ENCODE measurements at regions not wholly inside any gene's neighbourhood (a gene's known extent, or its start where the extent isn't known, plus 50 kb on each side); places are given as distances from the start of the nearest gene placed in this dataset.

- Histone ChIP-seq H3K9ac (ENCODE audit: low read depth, low read length, poor library complexity) (no peak overlapping the region), H3K36me3 (replicated peaks in 1 of 2; ENCODE audit: control insufficient read depth in 2 of 2, insufficient read depth in 2 of 2, low read length in 2 of 2) (no peaks in the 10 kb centered on the region), H2AFZ (ENCODE audit: low read length) (no peak overlapping the region), H3K4me3 (ENCODE audit: low read length in 2 of 2) (no peak overlapping the region), H2BK15ac (ENCODE audit: low read length) (no peak overlapping the region), H2BK12ac (ENCODE audit: low read length) (no peak overlapping the region), H3K23ac (ENCODE audit: low read depth, low read length, poor library complexity) (no peak overlapping the region), H3K14ac (ENCODE audit: low read length) (no peak overlapping the region), H3K4ac (ENCODE audit: low read length) (no peak overlapping the region), H4K91ac (ENCODE audit: low read depth, low read length, poor library complexity) (no peak overlapping the region), H3K4me1 (ENCODE audit: control insufficient read depth in 2 of 2, insufficient read depth in 1 of 2, low read depth in 1 of 2, low read length in 2 of 2) (peaks cover 0 to 7% of the 10 kb centered on the region in 2 donors), H2AK5ac (ENCODE audit: low read depth, low read length) (no peak overlapping the region), H4K8ac (ENCODE audit: low read depth, low read length) (no peak overlapping the region), H3K4me2 (ENCODE audit: insufficient read depth, low read length, poor library complexity, severe bottlenecking) (no peak overlapping the region), H3K18ac (ENCODE audit: low read length) (no peak overlapping the region), H3K27ac (replicated peaks; ENCODE audit: low read length) (no peak overlapping the region), H3K9me3 (replicated peaks in 1 of 2; ENCODE audit: control insufficient read depth in 2 of 2, insufficient read depth in 1 of 2, low read depth in 1 of 2, low read length in 2 of 2) (no peaks in the 10 kb centered on the region), H3K79me1 (ENCODE audit: low read depth, low read length) (no peaks in the 10 kb centered on the region), H2BK5ac (ENCODE audit: low read length) (no peak overlapping the region), H2BK120ac (ENCODE audit: low read depth, low read length) (no peak overlapping the region), H3K27me3 (ENCODE audit: control insufficient read depth in 3 of 3, insufficient read depth in 3 of 3, low read depth in 1 of 3, low read length in 3 of 3) (no peaks in the 10 kb centered on the region)
- no CpG with 5 or more reads among the region's 1 CpG for WGBS, 2 donors (ENCODE audit: extremely low coverage in 2 of 2, insufficient read length in 2 of 2, insufficient replicate concordance in 1 of 2)
- no peak for DNase-seq (ENCODE audit: low spot score)
These were observed 93.4 kb upstream of the CPM start for GRCh38 chr12:69026336-69026735.

GRCh38 chr12:69027411-69027881, 94.5 kb upstream of the CPM start:
- H2AK5ac ChIP-seq (ENCODE audit: low read depth, low read length): no peak overlapping the region
- WGBS, 2 donors (ENCODE audit: extremely low coverage in 2 of 2, insufficient read length in 2 of 2, insufficient replicate concordance in 1 of 2): no CpG with 5 or more reads among the region's 4 CpGs

GRCh38 chr12:69028941-69029729, 96.2 kb upstream of the CPM start:
- Histone ChIP-seq H3K27me3 (ENCODE audit: control insufficient read depth in 3 of 3, insufficient read depth in 3 of 3, low read depth in 1 of 3, low read length in 3 of 3) (no peaks in the 10 kb centered on the region), H2BK15ac (ENCODE audit: low read length) (no peak overlapping the region), H3K9me3 (replicated peaks in 1 of 2; ENCODE audit: control insufficient read depth in 2 of 2, insufficient read depth in 1 of 2, low read depth in 1 of 2, low read length in 2 of 2) (no peaks in the 10 kb centered on the region), H2AFZ (ENCODE audit: low read length) (no peak overlapping the region), H3K79me1 (ENCODE audit: low read depth, low read length) (no peaks in the 10 kb centered on the region), H3K23ac (ENCODE audit: low read depth, low read length, poor library complexity) (no peak overlapping the region), H2AK5ac (ENCODE audit: low read depth, low read length) (no peak overlapping the region), H2BK5ac (ENCODE audit: low read length) (no peak overlapping the region), H3K14ac (ENCODE audit: low read length) (no peak overlapping the region), H3K36me3 (replicated peaks in 1 of 2; ENCODE audit: control insufficient read depth in 2 of 2, insufficient read depth in 2 of 2, low read length in 2 of 2) (no peaks in the 10 kb centered on the region), H3K4ac (ENCODE audit: low read length) (no peak overlapping the region), H3K4me2 (ENCODE audit: insufficient read depth, low read length, poor library complexity, severe bottlenecking) (no peak overlapping the region), H3K4me3 (ENCODE audit: low read length in 2 of 2) (no peak overlapping the region), H3K9ac (ENCODE audit: low read depth, low read length, poor library complexity) (no peak overlapping the region), H2BK120ac (ENCODE audit: low read depth, low read length) (peak overlapping the region; percentile 44), H4K91ac (ENCODE audit: low read depth, low read length, poor library complexity) (no peak overlapping the region), H4K8ac (ENCODE audit: low read depth, low read length) (no peak overlapping the region), H3K4me1 (ENCODE audit: control insufficient read depth in 2 of 2, insufficient read depth in 1 of 2, low read depth in 1 of 2, low read length in 2 of 2) (peaks cover 0 to 5% of the 10 kb centered on the region in 2 donors), H3K27ac (replicated peaks; ENCODE audit: low read length) (no peak overlapping the region), H2BK12ac (ENCODE audit: low read length) (no peak overlapping the region), H3K18ac (ENCODE audit: low read length) (no peak overlapping the region)
- no peak for DNase-seq (ENCODE audit: low spot score)
- no CpG with 5 or more reads among the region's 11 CpGs for WGBS, 2 donors (ENCODE audit: extremely low coverage in 2 of 2, insufficient read length in 2 of 2, insufficient replicate concordance in 1 of 2)

More at GRCh38 chr12:69027411-69027881, 94.5 kb upstream of the CPM start:
- no peaks in the 10 kb centered on the region for H3K27me3 ChIP-seq (ENCODE audit: control insufficient read depth in 3 of 3, insufficient read depth in 3 of 3, low read depth in 1 of 3, low read length in 3 of 3)
- H3K9me3 ChIP-seq (replicated peaks in 1 of 2; ENCODE audit: control insufficient read depth in 2 of 2, insufficient read depth in 1 of 2, low read depth in 1 of 2, low read length in 2 of 2): no peaks in the 10 kb centered on the region
- H3K4me1 ChIP-seq (ENCODE audit: control insufficient read depth in 2 of 2, insufficient read depth in 1 of 2, low read depth in 1 of 2, low read length in 2 of 2): peaks cover 0 to 7% of the 10 kb centered on the region in 2 donors
- no peak overlapping the region for H4K91ac ChIP-seq (ENCODE audit: low read depth, low read length, poor library complexity)
- no peaks in the 10 kb centered on the region for H3K79me1 ChIP-seq (ENCODE audit: low read depth, low read length)
- no peak overlapping the region for H2BK15ac ChIP-seq (ENCODE audit: low read length)
- H3K23ac ChIP-seq (ENCODE audit: low read depth, low read length, poor library complexity): no peak overlapping the region
- H3K4ac ChIP-seq (ENCODE audit: low read length): no peak overlapping the region
- no peak overlapping the region for H2BK12ac ChIP-seq (ENCODE audit: low read length)
- H3K4me3 ChIP-seq (ENCODE audit: low read length in 2 of 2): no peak overlapping the region
- H3K9ac ChIP-seq (ENCODE audit: low read depth, low read length, poor library complexity): no peak overlapping the region
- no peak overlapping the region for H3K18ac ChIP-seq (ENCODE audit: low read length)
- H2BK5ac ChIP-seq (ENCODE audit: low read length): no peak overlapping the region
- H3K14ac ChIP-seq (ENCODE audit: low read length): no peak overlapping the region
- H3K36me3 ChIP-seq (replicated peaks in 1 of 2; ENCODE audit: control insufficient read depth in 2 of 2, insufficient read depth in 2 of 2, low read length in 2 of 2): no peaks in the 10 kb centered on the region
- no peak overlapping the region for H3K4me2 ChIP-seq (ENCODE audit: insufficient read depth, low read length, poor library complexity, severe bottlenecking)
- H3K27ac ChIP-seq (replicated peaks; ENCODE audit: low read length): no peak overlapping the region
- H2BK120ac ChIP-seq (ENCODE audit: low read depth, low read length): no peak overlapping the region
- H2AFZ ChIP-seq (ENCODE audit: low read length): no peak overlapping the region
- H4K8ac ChIP-seq (ENCODE audit: low read depth, low read length): no peak overlapping the region
- no peak for DNase-seq (ENCODE audit: low spot score)

- no peak overlapping the region for H4K91ac ChIP-seq (ENCODE audit: low read depth, low read length, poor library complexity)
- H3K4me2 ChIP-seq (ENCODE audit: insufficient read depth, low read length, poor library complexity, severe bottlenecking): no peak overlapping the region
- H2AK5ac ChIP-seq (ENCODE audit: low read depth, low read length): no peak overlapping the region
- no peak overlapping the region for H2BK15ac ChIP-seq (ENCODE audit: low read length)
- no peak overlapping the region for H3K4ac ChIP-seq (ENCODE audit: low read length)
- H3K27me3 ChIP-seq (ENCODE audit: control insufficient read depth in 3 of 3, insufficient read depth in 3 of 3, low read depth in 1 of 3, low read length in 3 of 3): no peaks in the 10 kb centered on the region
- H3K79me1 ChIP-seq (ENCODE audit: low read depth, low read length): no peaks in the 10 kb centered on the region
- no CpG with 5 or more reads among the region's 2 CpGs for WGBS, 2 donors (ENCODE audit: extremely low coverage in 2 of 2, insufficient read length in 2 of 2, insufficient replicate concordance in 1 of 2)
- H3K18ac ChIP-seq (ENCODE audit: low read length): no peak overlapping the region
- no peak overlapping the region for H2BK12ac ChIP-seq (ENCODE audit: low read length)
- H3K27ac ChIP-seq (replicated peaks; ENCODE audit: low read length): no peak overlapping the region
- no peak overlapping the region for H2BK120ac ChIP-seq (ENCODE audit: low read depth, low read length)
- DNase-seq (ENCODE audit: low spot score): no peak
- no peak overlapping the region for H3K23ac ChIP-seq (ENCODE audit: low read depth, low read length, poor library complexity)
- peaks cover 0 to 5% of the 10 kb centered on the region in 2 donors for H3K4me1 ChIP-seq (ENCODE audit: control insufficient read depth in 2 of 2, insufficient read depth in 1 of 2, low read depth in 1 of 2, low read length in 2 of 2)
- H4K8ac ChIP-seq (ENCODE audit: low read depth, low read length): no peak overlapping the region
- H3K14ac ChIP-seq (ENCODE audit: low read length): no peak overlapping the region
- no peak overlapping the region for H3K4me3 ChIP-seq (ENCODE audit: low read length in 2 of 2)
- H3K9ac ChIP-seq (ENCODE audit: low read depth, low read length, poor library complexity): no peak overlapping the region
- no peaks in the 10 kb centered on the region for H3K9me3 ChIP-seq (replicated peaks in 1 of 2; ENCODE audit: control insufficient read depth in 2 of 2, insufficient read depth in 1 of 2, low read depth in 1 of 2, low read length in 2 of 2)
- no peaks in the 10 kb centered on the region for H3K36me3 ChIP-seq (replicated peaks in 1 of 2; ENCODE audit: control insufficient read depth in 2 of 2, insufficient read depth in 2 of 2, low read length in 2 of 2)
- no peak overlapping the region for H2AFZ ChIP-seq (ENCODE audit: low read length)
- no peak overlapping the region for H2BK5ac ChIP-seq (ENCODE audit: low read length)
These were observed 97.3 kb upstream of the CPM start for GRCh38 chr12:69030321-69030720.
